ENCODE measurements at regions not wholly inside any gene's neighbourhood (a gene's known extent, or its start where the extent isn't known, plus 50 kb on each side); places are given as distances from the start of the nearest gene placed in this dataset.
A peak's percentile ranks its signal among the peaks of the same experiment; 100 is the strongest.
"Not testable (repeated sequence)": the region's sequence is repeated elsewhere in the genome, so short reads cannot be mapped to it uniquely, and the experiment has no call there.

- H3K27me3 ChIP-seq (ENCODE audit: insufficient read depth, low read length, poor library complexity, severe bottlenecking); H3K27me3 Mint-ChIP-seq; H3K4me1 ChIP-seq (ENCODE audit: insufficient read depth, low read length); H3K4me3 ChIP-seq (ENCODE audit: low read length); H3K9me3 ChIP-seq (ENCODE audit: low read length); POLR2A ChIA-PET; H3K36me3 ChIP-seq (ENCODE audit: insufficient read depth, low read length); CTCF ChIA-PET; H3K9me3 Mint-ChIP-seq; H3K36me3 Mint-ChIP-seq: not testable (repeated sequence)
- H3K27ac ChIP-seq (ENCODE audit: low read depth, low read length) = peak overlapping the region; percentile 31
- peak in 4 of 5 donors; percentile 7 to 70 (median 38) for DNase-seq
- peaks cover 22 to 50% (median 36%) of the 10 kb centered on the region in 3 donors for H3K4me1 Mint-ChIP-seq
- peak overlapping the region; percentile 67 to 98 (median 92) for H3K27ac Mint-ChIP-seq
- peak overlapping the region in 5 of 7 donors; percentile 41 to 80 (median 61) for H3K4me3 Mint-ChIP-seq
Observed at GRCh38 chr2:87521057-87521456, 226.8 kb upstream of the PLGLB2 start.

GRCh38 chr2:87521489-87521888 is 226.4 kb upstream of the PLGLB2 start:
- H3K4me3 ChIP-seq (ENCODE audit: low read length); H3K27me3 Mint-ChIP-seq; DNase-seq; H3K36me3 ChIP-seq (ENCODE audit: insufficient read depth, low read length); H3K9me3 ChIP-seq (ENCODE audit: low read length); H3K27me3 ChIP-seq (ENCODE audit: insufficient read depth, low read length, poor library complexity, severe bottlenecking); H3K36me3 Mint-ChIP-seq; CTCF ChIA-PET; POLR2A ChIA-PET; H3K4me1 ChIP-seq (ENCODE audit: insufficient read depth, low read length); H3K9me3 Mint-ChIP-seq: not testable (repeated sequence)
- H3K27ac ChIP-seq (ENCODE audit: low read depth, low read length) = peak overlapping the region; percentile 31
- peaks cover 22 to 50% (median 35%) of the 10 kb centered on the region in 3 donors for H3K4me1 Mint-ChIP-seq
- H3K4me3 Mint-ChIP-seq = peak overlapping the region in 6 of 7 donors; percentile 15 to 61 (median 50)
- H3K27ac Mint-ChIP-seq = peak overlapping the region; percentile 67 to 98 (median 92)

- H3K27me3 ChIP-seq (ENCODE audit: insufficient read depth, low read length, poor library complexity, severe bottlenecking); H3K4me3 Mint-ChIP-seq; DNase-seq; H3K36me3 Mint-ChIP-seq; H3K27ac ChIP-seq (ENCODE audit: low read depth, low read length); H3K27me3 Mint-ChIP-seq; H3K4me1 ChIP-seq (ENCODE audit: insufficient read depth, low read length); POLR2A ChIA-PET; H3K36me3 ChIP-seq (ENCODE audit: insufficient read depth, low read length); H3K4me3 ChIP-seq (ENCODE audit: low read length); CTCF ChIA-PET; H3K9me3 Mint-ChIP-seq; H3K9me3 ChIP-seq (ENCODE audit: low read length): not testable (repeated sequence)
- peak overlapping the region in 5 of 8 donors; percentile 79 to 96 (median 88) for H3K27ac Mint-ChIP-seq
- peaks cover 10 to 38% (median 16%) of the 10 kb centered on the region in 3 donors for H3K4me1 Mint-ChIP-seq
Observed at GRCh38 chr2:87524619-87525188, 223.2 kb upstream of the PLGLB2 start.

- H3K4me1 ChIP-seq (ENCODE audit: insufficient read depth, low read length); H3K27me3 ChIP-seq (ENCODE audit: insufficient read depth, low read length, poor library complexity, severe bottlenecking); CTCF ChIA-PET; H3K27me3 Mint-ChIP-seq; POLR2A ChIA-PET; H3K9me3 Mint-ChIP-seq; H3K36me3 Mint-ChIP-seq; H3K9me3 ChIP-seq (ENCODE audit: low read length); H3K36me3 ChIP-seq (ENCODE audit: insufficient read depth, low read length); H3K27ac ChIP-seq (ENCODE audit: low read depth, low read length); H3K4me3 ChIP-seq (ENCODE audit: low read length): not testable (repeated sequence)
- Mint-ChIP-seq H3K4me1 (peaks cover 10 to 41% (median 15%) of the 10 kb centered on the region in 3 donors), H3K4me3 (peak overlapping the region in 1 of 7 donors; percentile 82), H3K27ac (peak overlapping the region in 4 of 8 donors; percentile 87 to 96 (median 90))
- DNase-seq = peak in 3 of 5 donors; percentile 16 to 49 (median 34)
Observed at GRCh38 chr2:87525497-87525991, 222.3 kb upstream of the PLGLB2 start.

- H3K4me3 ChIP-seq (ENCODE audit: low read length); H3K4me1 ChIP-seq (ENCODE audit: insufficient read depth, low read length); H3K36me3 ChIP-seq (ENCODE audit: insufficient read depth, low read length); CTCF ChIA-PET; H3K9me3 Mint-ChIP-seq; H3K4me3 Mint-ChIP-seq; DNase-seq; H3K27me3 Mint-ChIP-seq; H3K9me3 ChIP-seq (ENCODE audit: low read length); H3K27ac ChIP-seq (ENCODE audit: low read depth, low read length); H3K27me3 ChIP-seq (ENCODE audit: insufficient read depth, low read length, poor library complexity, severe bottlenecking); POLR2A ChIA-PET; H3K36me3 Mint-ChIP-seq: not testable (repeated sequence)
- H3K4me1 Mint-ChIP-seq = peaks cover 7 to 38% (median 11%) of the 10 kb centered on the region in 3 donors
- peak overlapping the region in 2 of 8 donors; percentile 23 to 96 for H3K27ac Mint-ChIP-seq
Observed at GRCh38 chr2:87526258-87526657, 221.6 kb upstream of the PLGLB2 start.

- H3K4me1 ChIP-seq (ENCODE audit: insufficient read depth, low read length); DNase-seq; H3K27me3 Mint-ChIP-seq; H3K36me3 ChIP-seq (ENCODE audit: insufficient read depth, low read length); H3K36me3 Mint-ChIP-seq; H3K9me3 Mint-ChIP-seq; H3K4me3 ChIP-seq (ENCODE audit: low read length); POLR2A ChIA-PET; CTCF ChIA-PET; H3K9me3 ChIP-seq (ENCODE audit: low read length); H3K27me3 ChIP-seq (ENCODE audit: insufficient read depth, low read length, poor library complexity, severe bottlenecking); H3K27ac ChIP-seq (ENCODE audit: low read depth, low read length): not testable (repeated sequence)
- peaks cover 10 to 27% (median 13%) of the 10 kb centered on the region in 3 donors for H3K4me1 Mint-ChIP-seq
- peak overlapping the region; percentile 38 to 87 (median 74) for H3K27ac Mint-ChIP-seq
- H3K4me3 Mint-ChIP-seq = peak overlapping the region in 3 of 7 donors; percentile 36 to 62 (median 62)
Observed at GRCh38 chr2:87531968-87532715, 215.7 kb upstream of the PLGLB2 start.

- H3K27me3 Mint-ChIP-seq; H3K27ac ChIP-seq (ENCODE audit: low read depth, low read length); H3K4me3 ChIP-seq (ENCODE audit: low read length); H3K36me3 Mint-ChIP-seq; DNase-seq; CTCF ChIA-PET; POLR2A ChIA-PET; H3K27me3 ChIP-seq (ENCODE audit: insufficient read depth, low read length, poor library complexity, severe bottlenecking); H3K4me1 ChIP-seq (ENCODE audit: insufficient read depth, low read length); H3K9me3 ChIP-seq (ENCODE audit: low read length); H3K36me3 ChIP-seq (ENCODE audit: insufficient read depth, low read length); H3K9me3 Mint-ChIP-seq: not testable (repeated sequence)
- Mint-ChIP-seq H3K4me1 (peaks cover 14 to 29% (median 17%) of the 10 kb centered on the region in 3 donors), H3K27ac (peak overlapping the region in 4 of 8 donors; percentile 77 to 86 (median 80)), H3K4me3 (peak overlapping the region in 1 of 7 donors; percentile 23)
Observed at GRCh38 chr2:87533390-87534272, 214.3 kb upstream of the PLGLB2 start.

GRCh38 chr2:87534273-87534889 is 213.5 kb upstream of the PLGLB2 start:
- POLR2A ChIA-PET, CTCF ChIA-PET: not testable (repeated sequence)

More at GRCh38 chr2:87534273-87534889, 213.5 kb upstream of the PLGLB2 start:
- H3K9me3 Mint-ChIP-seq; H3K27ac ChIP-seq (ENCODE audit: low read depth, low read length); H3K36me3 Mint-ChIP-seq; H3K27me3 ChIP-seq (ENCODE audit: insufficient read depth, low read length, poor library complexity, severe bottlenecking); H3K36me3 ChIP-seq (ENCODE audit: insufficient read depth, low read length); H3K27ac Mint-ChIP-seq; H3K4me3 ChIP-seq (ENCODE audit: low read length); H3K4me1 ChIP-seq (ENCODE audit: insufficient read depth, low read length); DNase-seq; H3K4me3 Mint-ChIP-seq; H3K9me3 ChIP-seq (ENCODE audit: low read length); H3K27me3 Mint-ChIP-seq: not testable (repeated sequence)
- H3K4me1 Mint-ChIP-seq = peaks cover 14 to 32% (median 17%) of the 10 kb centered on the region in 3 donors
